H1 (cell line): ENCODE measurements at regions not wholly inside any gene's neighbourhood (a gene's known extent, or its start where the extent isn't known, plus 50 kb on each side); places are given as distances from the start of the nearest gene placed in this dataset.
"Not testable (repeated sequence)": the region's sequence is repeated elsewhere in the genome, so short reads cannot be mapped to it uniquely, and the experiment has no call there.

Experiments used
- CBX8 ChIP-seq: fragments of 300-800, 300-1000 bp; sonication (generic); IDR thresholded peaks from 2 replicates; pipeline ENCODE4 v1.7.1; 2016; ENCODE audit warnings: low read depth, low read length, borderline replicate concordance
- CREB1 ChIP-seq: IDR thresholded peaks from 2 replicates; pipeline ENCODE4 v1.6.1; 2012; ENCODE audit warnings: inconsistent platforms
- KDM1A ChIP-seq: fragments of 200-600, 300-600 bp; sonication (generic); IDR thresholded peaks from 2 replicates; pipeline ENCODE4 v1.7.1; 2016; ENCODE audit warnings: mild to moderate bottlenecking, low read length, borderline replicate concordance
- POLR2A ChIP-seq, 2 experiments: IDR thresholded peaks; 1 replicate in 1 of 2; 2 replicates in 1 of 2; pipeline ENCODE4 v1.6.1; 2011; ENCODE audit warnings: low read depth in 2 of 2, low read length in 2 of 2, mild to moderate bottlenecking in 2 of 2; ENCODE audit errors: control extremely low read depth in 1 of 2
- TAF1 ChIP-seq: IDR thresholded peaks from 2 replicates; pipeline ENCODE4 v1.6.1; 2011; ENCODE audit warnings: mild to moderate bottlenecking, low read depth, low read length
- YY1 ChIP-seq: IDR thresholded peaks from 2 replicates; pipeline ENCODE4 v1.6.1; 2011; ENCODE audit warnings: low read depth, mild to moderate bottlenecking, low read length
- TF ChIP-seq, protein P1 (sequence below), 3 experiments: IDR thresholded peaks; 1 replicate in 2 of 3; 2 replicates in 1 of 3; pipeline versions ENCODE4 v1.5.1 to v1.6.1; 2011; ENCODE audit warnings: low read length in 3 of 3, mild to moderate bottlenecking in 3 of 3, inconsistent platforms in 2 of 3, low read depth in 1 of 3, moderate library complexity in 1 of 3; ENCODE audit not compliant: insufficient read depth in 1 of 3; ENCODE audit errors: control extremely low read depth in 1 of 3

DNA sequence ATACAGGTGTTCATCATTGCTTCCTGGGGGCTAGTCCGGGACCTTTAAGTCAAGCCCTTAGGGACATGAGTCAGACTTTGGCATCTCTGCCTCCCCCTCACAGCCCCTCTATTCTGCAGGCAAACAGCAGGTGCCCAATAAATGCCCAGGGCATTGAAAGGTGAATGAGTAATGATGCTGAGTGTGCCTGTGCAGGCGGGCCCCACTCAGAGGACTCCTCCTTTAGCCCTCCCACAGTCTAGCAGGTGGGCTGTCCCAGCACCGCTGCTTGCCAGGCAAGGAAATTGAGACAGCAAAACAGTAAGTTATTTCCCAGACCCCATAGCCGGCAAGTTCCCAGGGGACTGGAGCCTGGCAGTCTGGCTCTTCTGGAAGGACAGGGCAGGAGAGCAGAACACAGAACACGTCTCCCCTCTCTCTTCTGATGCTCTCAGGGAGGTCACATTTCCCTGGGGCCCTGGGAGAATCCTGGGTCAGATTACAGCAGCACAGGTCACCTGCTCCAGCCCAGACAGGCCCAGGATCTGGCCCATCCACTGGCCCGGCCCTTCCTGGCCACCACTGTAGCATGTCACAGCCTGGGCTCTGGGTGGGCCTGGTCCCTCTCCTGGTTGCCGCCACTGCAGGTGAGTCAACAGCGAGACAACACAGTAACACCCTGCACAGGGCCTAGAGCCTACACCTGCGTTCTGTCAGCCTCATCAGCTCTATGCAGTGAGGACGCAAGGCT, 108.7 kb upstream of the MTLN start:
- TF ChIP-seq TAF1; CREB1; CBX8; POLR2A (IDR thresholded peaks at IDR 0.05; ENCODE audit: control extremely low read depth in 1 of 2, low read depth in 2 of 2, low read length in 2 of 2); YY1; KDM1A: not testable (repeated sequence)
- TF ChIP-seq, protein P1, sequence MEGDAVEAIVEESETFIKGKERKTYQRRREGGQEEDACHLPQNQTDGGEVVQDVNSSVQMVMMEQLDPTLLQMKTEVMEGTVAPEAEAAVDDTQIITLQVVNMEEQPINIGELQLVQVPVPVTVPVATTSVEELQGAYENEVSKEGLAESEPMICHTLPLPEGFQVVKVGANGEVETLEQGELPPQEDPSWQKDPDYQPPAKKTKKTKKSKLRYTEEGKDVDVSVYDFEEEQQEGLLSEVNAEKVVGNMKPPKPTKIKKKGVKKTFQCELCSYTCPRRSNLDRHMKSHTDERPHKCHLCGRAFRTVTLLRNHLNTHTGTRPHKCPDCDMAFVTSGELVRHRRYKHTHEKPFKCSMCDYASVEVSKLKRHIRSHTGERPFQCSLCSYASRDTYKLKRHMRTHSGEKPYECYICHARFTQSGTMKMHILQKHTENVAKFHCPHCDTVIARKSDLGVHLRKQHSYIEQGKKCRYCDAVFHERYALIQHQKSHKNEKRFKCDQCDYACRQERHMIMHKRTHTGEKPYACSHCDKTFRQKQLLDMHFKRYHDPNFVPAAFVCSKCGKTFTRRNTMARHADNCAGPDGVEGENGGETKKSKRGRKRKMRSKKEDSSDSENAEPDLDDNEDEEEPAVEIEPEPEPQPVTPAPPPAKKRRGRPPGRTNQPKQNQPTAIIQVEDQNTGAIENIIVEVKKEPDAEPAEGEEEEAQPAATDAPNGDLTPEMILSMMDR (IDR thresholded peaks at IDR 0.05; ENCODE audit: control extremely low read depth in 1 of 3, insufficient read depth in 1 of 3, low read depth in 1 of 3, low read length in 3 of 3) = not testable (repeated sequence)
